SK-N-SH (cell line): ENCODE measurements at regions not wholly inside any gene's neighbourhood (a gene's known extent, or its start where the extent isn't known, plus 50 kb on each side); places are given as distances from the start of the nearest gene placed in this dataset.

Source experiments
- CTCF ChIA-PET: fragments of 300-600, 350-600 bp; formaldehyde crosslinking; extraction: SDS; loops from one replicate; lab custom pipeline; 2021; lab: Yijun Ruan, JAX
- POLR2A ChIA-PET: fragments of 350-600 bp; sonication (Branson Sonifier 250); formaldehyde crosslinking; extraction: SDS; loops from one replicate; lab custom pipeline; 2020; ENCODE audit warnings: antibody characterized with exemption, inconsistent platforms; lab: Yijun Ruan, JAX
- DNase-seq: peaks from one replicate; pipeline ENCODE4 v3.0.0; 2012
- H2AFZ ChIP-seq: fragments of 200-600 bp; sonication (generic); 2 replicates; pipeline ENCODE4 v1.8.1; 2016; ENCODE audit warnings: antibody characterized with exemption, mild to moderate bottlenecking, low read depth
- H3F3A ChIP-seq: fragments of 200-600 bp; sonication (generic); replicated peaks from 2 replicates; pipeline ENCODE3; 2016; ENCODE audit warnings: antibody characterized with exemption, mild to moderate bottlenecking; ENCODE audit not compliant: insufficient read depth
- H3K27ac ChIP-seq, 2 experiments: fragments of 200-500 bp in 1 of 2; fragments of 200-600 bp in 1 of 2; sonication (Bioruptor generic) in 1 of 2; sonication (generic), shearing (Covaris generic) in 1 of 2; 2 replicates each; pipeline versions ENCODE4 v1.5.1 to v1.6.1; 2014 to 2016; ENCODE audit warnings: low read depth in 2 of 2, inconsistent platforms in 1 of 2, low read length in 1 of 2, mild to moderate bottlenecking in 1 of 2, mixed read lengths in 1 of 2
- H3K27me3 ChIP-seq: fragments of 200-600 bp; sonication (generic), shearing (Covaris generic); 2 replicates; pipeline ENCODE4 v1.6.1; 2016; ENCODE audit warnings: mixed run types; ENCODE audit not compliant: insufficient read depth
- H3K36me3 ChIP-seq, 2 experiments: fragments of 200-500 bp in 1 of 2; fragments of 200-600 bp in 1 of 2; sonication (Bioruptor generic) in 1 of 2; sonication (generic) in 1 of 2; replicated peaks in 1 of 2; 2 replicates each; pipeline versions ENCODE3 to v1.5.1; 2014 to 2016; ENCODE audit warnings: low read length in 1 of 2, mild to moderate bottlenecking in 1 of 2; ENCODE audit not compliant: insufficient read depth in 2 of 2, control insufficient read depth in 1 of 2
- H3K4me1 ChIP-seq, 2 experiments: fragments of 200-500 bp in 1 of 2; fragments of 200-600 bp in 1 of 2; sonication (Bioruptor generic) in 1 of 2; sonication (generic), shearing (Covaris generic) in 1 of 2; 2 replicates each; pipeline versions ENCODE4 v1.5.1 to v1.6.1; 2014 to 2016; ENCODE audit warnings: low read depth in 1 of 2, low read length in 1 of 2, mixed run types in 1 of 2; ENCODE audit not compliant: insufficient read depth in 2 of 2, control insufficient read depth in 1 of 2
- H3K4me2 ChIP-seq: fragments of 200-600 bp; sonication (generic), shearing (Covaris generic); 2 replicates; pipeline ENCODE4 v1.6.1; 2017; ENCODE audit warnings: mixed run types
- H3K4me3 ChIP-seq, 2 experiments: fragments of 200-500 bp in 1 of 2; fragments of 200-600 bp in 1 of 2; sonication (Bioruptor generic) in 1 of 2; sonication (generic), shearing (Covaris generic) in 1 of 2; 2 replicates each; pipeline versions ENCODE4 v1.5.1 to v1.8.1; 2014 to 2016; ENCODE audit warnings: low read depth in 2 of 2, inconsistent platforms in 1 of 2, low read length in 1 of 2, mild to moderate bottlenecking in 1 of 2, mixed read lengths in 1 of 2, moderate library complexity in 1 of 2
- H3K79me2 ChIP-seq: fragments of 200-600 bp; sonication (generic); 2 replicates; pipeline ENCODE4 v1.8.1; 2017; ENCODE audit warnings: mild to moderate bottlenecking; ENCODE audit not compliant: insufficient read depth
- H3K9ac ChIP-seq: fragments of 200-600 bp; sonication (generic); 2 replicates; pipeline ENCODE4 v1.6.1; 2017; ENCODE audit warnings: mixed run types
- H3K9me2 ChIP-seq: fragments of 200-600 bp; sonication (generic); 2 replicates; pipeline ENCODE4 v1.6.1; 2017; ENCODE audit warnings: mixed run types
- H3K9me3 ChIP-seq: fragments of 200-600 bp; sonication (generic); 2 replicates; pipeline ENCODE4 v1.6.1; 2017; ENCODE audit warnings: mixed run types, mild to moderate bottlenecking, moderate library complexity
- H4K20me1 ChIP-seq: fragments of 200-600 bp; sonication (generic); 2 replicates; pipeline ENCODE4 v1.6.1; 2017; ENCODE audit warnings: mild to moderate bottlenecking, mixed run types; ENCODE audit not compliant: insufficient read depth
- EP300 ChIP-seq, 2 experiments: IDR thresholded peaks; 2 replicates each; pipeline versions ENCODE4 v1.4.0 to v1.6.1; 2012; ENCODE audit warnings: borderline replicate concordance in 1 of 2, low read depth in 1 of 2, low read length in 1 of 2
- EZH2phosphoT487 ChIP-seq: fragments of 200-600 bp; sonication (generic); IDR thresholded peaks from 2 replicates; pipeline ENCODE4 v1.6.1; 2017; ENCODE audit warnings: low read depth, mixed run types, mild to moderate bottlenecking, antibody characterized with exemption, moderate library complexity, borderline replicate concordance
- IRF3 ChIP-seq: fragments of 150-350 bp; IDR thresholded peaks from 2 replicates; pipeline ENCODE4 v1.6.1; 2016; ENCODE audit warnings: mild to moderate bottlenecking, low read depth, low read length
- MXI1 ChIP-seq: IDR thresholded peaks from 2 replicates; pipeline ENCODE4 v1.6.1; 2012; ENCODE audit warnings: mild to moderate bottlenecking, low read depth, low read length, improper control_type of control experiment
- PBX3 ChIP-seq: IDR thresholded peaks from 2 replicates; pipeline ENCODE4; 2012
- REST ChIP-seq: IDR thresholded peaks from 2 replicates; pipeline ENCODE4 v1.6.1; 2012; ENCODE audit warnings: mild to moderate bottlenecking, low read depth, low read length, moderate library complexity
- SIN3A ChIP-seq: IDR thresholded peaks from 2 replicates; pipeline ENCODE4 v1.6.1; 2012; ENCODE audit warnings: low read depth, mild to moderate bottlenecking, low read length, moderate library complexity, borderline replicate concordance
- USF1 ChIP-seq: IDR thresholded peaks from 2 replicates; pipeline ENCODE4 v1.4.0; 2012; ENCODE audit warnings: low read depth, borderline replicate concordance
- USF2 ChIP-seq: fragments of 150-350 bp; IDR thresholded peaks from 2 replicates; pipeline ENCODE4 v1.6.1; 2017; ENCODE audit warnings: antibody characterized with exemption, low read length, low read depth, borderline replicate concordance
- WGBS: methylation state at CpG from one replicate; pipeline ENCODE4 v1.1.6; 2017; ENCODE audit warnings: low lambda C conversion rate; 5-methylcytosine and 5-hydroxymethylcytosine counted together

- no peaks in the 10 kb centered on the region for H3F3A ChIP-seq
- no peak overlapping the region for H3K4me2 ChIP-seq
- no peak overlapping the region for H3K27ac ChIP-seq
- CTCF ChIA-PET = no interaction called here
- no peak for DNase-seq
- TF ChIP-seq REST = no peak
- no peak for TF ChIP-seq EZH2phosphoT487
- no peak for TF ChIP-seq IRF3
- TF ChIP-seq USF2 = no peak
- no peak for TF ChIP-seq MXI1
- TF ChIP-seq PBX3 = no peak
- no peaks in the 10 kb centered on the region for H3K36me3 ChIP-seq
- no peaks in the 10 kb centered on the region for H3K4me1 ChIP-seq
- no peaks in the 10 kb centered on the region for H3K9me2 ChIP-seq
- no peak overlapping the region for H3K4me3 ChIP-seq
- no peaks in the 10 kb centered on the region for H4K20me1 ChIP-seq
- H3K9ac ChIP-seq = no peak overlapping the region
- H3K79me2 ChIP-seq = no peaks in the 10 kb centered on the region
- no peak overlapping the region for H2AFZ ChIP-seq
- 2% methylated on average over 3 of the region's 3 CpGs for WGBS
- no peaks in the 10 kb centered on the region; the same call in 1 of the 2 replicates for H3K9me3 ChIP-seq
- POLR2A ChIA-PET = no interaction called here
- no peaks in the 10 kb centered on the region for H3K27me3 ChIP-seq
These were observed 551.2 kb upstream of the SEL1L start for GRCh38 chr14:82084813-82085212.

- DNase-seq = no peak
- Histone ChIP-seq H3K4me1 (no peaks in the 10 kb centered on the region), H2AFZ (no peak overlapping the region), H4K20me1 (no peaks in the 10 kb centered on the region), H3K79me2 (no peaks in the 10 kb centered on the region), H3K9ac (no peak overlapping the region), H3F3A (no peaks in the 10 kb centered on the region), H3K4me3 (no peak overlapping the region), H3K4me2 (no peak overlapping the region), H3K36me3 (no peaks in the 10 kb centered on the region), H3K9me2 (no peaks in the 10 kb centered on the region), H3K9me3 (no peaks in the 10 kb centered on the region), H3K27me3 (no peaks in the 10 kb centered on the region), H3K27ac (no peak overlapping the region)
- WGBS = 0% methylated on average over 2 of the region's 2 CpGs
- CTCF ChIA-PET = no interaction called here
- POLR2A ChIA-PET = no interaction called here
- TF ChIP-seq EP300 (IDR thresholded peaks at IDR 0.05; ENCODE audit: borderline replicate concordance in 1 of 2, low read depth in 1 of 2, low read length in 1 of 2) (no peak), SIN3A (no peak), USF1 (no peak), PBX3 (no peak), REST (no peak), MXI1 (no peak)
These were observed 557.4 kb upstream of the SEL1L start for GRCh38 chr14:82091097-82091496.
